GM23248 (cell line): ENCODE measurements at regions not wholly inside any gene's neighbourhood (a gene's known extent, or its start where the extent isn't known, plus 50 kb on each side); places are given as distances from the start of the nearest gene placed in this dataset.

Experiments used
- DNase-seq: peaks from one replicate; pipeline ENCODE4 v3.0.0-alpha.2; 2015
- H2AFZ ChIP-seq: fragments of 200-600 bp; sonication (generic); 2 replicates; pipeline ENCODE4 v1.6.1; 2016; ENCODE audit warnings: antibody characterized with exemption
- H3F3A ChIP-seq: fragments of 200-600 bp; sonication (generic); 2 replicates; pipeline ENCODE4 v1.6.1; 2016; ENCODE audit warnings: mild to moderate bottlenecking, antibody characterized with exemption, mixed run types; ENCODE audit not compliant: insufficient read depth
- H3K27ac ChIP-seq: fragments of 200-600 bp; sonication (generic); 2 replicates; pipeline ENCODE4 v1.5.1; 2016; ENCODE audit warnings: mild to moderate bottlenecking
- H3K27me3 ChIP-seq: fragments of 200-600 bp; sonication (generic); replicated peaks from 2 replicates; pipeline ENCODE4 v1.6.1; 2016; ENCODE audit warnings: mild to moderate bottlenecking; ENCODE audit not compliant: insufficient read depth
- H3K36me3 ChIP-seq: fragments of 200-600 bp; sonication (generic); 2 replicates; pipeline ENCODE4 v1.6.1; 2016; ENCODE audit warnings: low read depth, mild to moderate bottlenecking
- H3K4me1 ChIP-seq: fragments of 200-600 bp; sonication (generic); 2 replicates; pipeline ENCODE4 v1.6.1; 2016; ENCODE audit warnings: mild to moderate bottlenecking; ENCODE audit not compliant: insufficient read depth
- H3K4me2 ChIP-seq: fragments of 200-600 bp; sonication (generic); one replicate; pipeline ENCODE4 v1.6.1; 2016; ENCODE audit warnings: mild to moderate bottlenecking; ENCODE audit not compliant: unreplicated experiment
- H3K4me3 ChIP-seq: fragments of 200-600 bp; sonication (generic); 2 replicates; pipeline ENCODE4 v1.5.1; 2016; ENCODE audit warnings: mild to moderate bottlenecking
- H3K79me2 ChIP-seq: fragments of 200-600 bp; sonication (generic); 2 replicates; pipeline ENCODE4 v1.6.1; 2016; ENCODE audit warnings: mild to moderate bottlenecking; ENCODE audit not compliant: insufficient read depth
- H3K9ac ChIP-seq: fragments of 200-600 bp; sonication (generic); 2 replicates; pipeline ENCODE4 v1.6.1; 2016; ENCODE audit warnings: mild to moderate bottlenecking
- H3K9me2 ChIP-seq: fragments of 200-600 bp; sonication (generic); 2 replicates; pipeline ENCODE4 v1.6.1; 2016; ENCODE audit warnings: mixed run types, mild to moderate bottlenecking, moderate library complexity; ENCODE audit not compliant: insufficient read depth
- H3K9me3 ChIP-seq: fragments of 200-600 bp; sonication (generic); one replicate; pipeline ENCODE4 v1.6.1; 2017; ENCODE audit warnings: low read depth
- H4K20me1 ChIP-seq: fragments of 200-600 bp; sonication (generic); 2 replicates; pipeline ENCODE4 v1.6.0; 2016; ENCODE audit not compliant: insufficient read depth
- EZH2 ChIP-seq: fragments of 200-600 bp; sonication (generic); IDR thresholded peaks from 2 replicates; pipeline ENCODE4 v1.6.1; 2018; ENCODE audit warnings: antibody characterized with exemption, mild to moderate bottlenecking; ENCODE audit not compliant: insufficient read depth, poor library complexity, severe bottlenecking
- EZH2phosphoT487 ChIP-seq: fragments of 200-600 bp; sonication (generic); IDR thresholded peaks from 2 replicates; pipeline ENCODE4 v1.6.1; 2018; ENCODE audit warnings: antibody characterized with exemption, moderate library complexity, mild to moderate bottlenecking, low read depth; ENCODE audit not compliant: insufficient read depth
- WGBS, 2 experiments: methylation state at CpG; one replicate each; pipeline ENCODE4 v1.1.6; 2015 to 2017; ENCODE audit warnings: low lambda C conversion rate in 2 of 2, low coverage in 1 of 2; ENCODE audit errors: missing lambda C conversion rate in 2 of 2; 5-methylcytosine and 5-hydroxymethylcytosine counted together
- in situ Hi-C: fragments of 300-500 bp; cut with MboI; formaldehyde crosslinking; loops from 2 replicates; pipeline ENCODE4 v1.15.0; 2020

DNA sequence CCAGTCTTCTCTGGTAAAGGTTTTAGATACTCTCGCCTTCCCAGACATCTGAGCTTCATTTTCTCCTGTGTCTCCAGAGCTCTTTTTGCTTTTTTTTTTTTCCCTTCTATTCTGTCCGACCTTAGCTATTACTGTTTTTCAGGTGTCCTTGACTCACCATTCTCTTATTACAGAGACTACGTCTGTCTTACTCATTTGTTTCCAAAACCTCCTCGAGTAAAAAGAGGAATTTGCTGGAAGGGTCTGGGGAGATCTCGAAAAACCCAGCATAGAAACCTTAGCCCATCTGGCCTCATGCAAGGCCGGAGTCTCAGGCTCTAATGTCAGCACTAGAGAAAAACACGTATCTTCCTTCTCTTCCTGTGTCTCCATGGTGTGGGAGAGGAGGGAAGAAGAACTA is 109.2 kb upstream of the CARMIL1 start:
- no peaks in the 10 kb centered on the region for H3K9me3 ChIP-seq
- peak overlapping the region; percentile 63 for H2AFZ ChIP-seq
- H3K36me3 ChIP-seq, result no peaks in the 10 kb centered on the region
- no peak overlapping the region for H3K4me3 ChIP-seq
- H3K4me1 ChIP-seq, result peaks cover 57% of the 10 kb centered on the region
- peaks cover 52% of the 10 kb centered on the region for H3F3A ChIP-seq
- H4K20me1 ChIP-seq, result no peaks in the 10 kb centered on the region
- H3K79me2 ChIP-seq, result no peaks in the 10 kb centered on the region
- peak overlapping the region; percentile 5 for H3K4me2 ChIP-seq
- H3K9ac ChIP-seq, result no peak overlapping the region
- no peak for TF ChIP-seq EZH2phosphoT487
- TF ChIP-seq EZH2, result no peak
- 66 to 69% methylated on average over 7 of the region's 7 CpGs for WGBS, 2 experiments
- peak overlapping the region; percentile 42 for H3K27ac ChIP-seq
- no peaks in the 10 kb centered on the region for H3K9me2 ChIP-seq
- H3K27me3 ChIP-seq, result no peaks in the 10 kb centered on the region
- in situ Hi-C loops, result no loop called here
- no peak for DNase-seq

DNA sequence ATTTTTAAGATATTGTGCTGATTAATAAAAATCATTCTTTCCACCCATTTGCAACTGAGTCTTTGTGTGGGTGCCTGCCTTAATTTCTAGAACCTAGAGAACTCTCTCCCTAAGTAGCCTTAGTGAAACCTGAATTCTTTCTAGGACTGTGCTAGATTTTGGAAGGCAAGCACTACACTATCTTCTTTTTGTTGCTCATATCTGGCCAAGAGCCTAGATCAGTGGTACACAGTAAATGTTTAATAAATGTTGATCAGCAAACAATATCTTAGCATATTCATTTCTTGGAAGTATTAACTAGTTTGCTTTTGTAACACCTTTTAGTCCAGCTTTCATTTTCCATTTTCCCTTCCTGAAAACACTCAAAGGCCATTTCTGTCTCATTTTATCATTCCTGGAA is 108.5 kb upstream of the CARMIL1 start:
- no peak overlapping the region for H3K27ac ChIP-seq
- no peaks in the 10 kb centered on the region for H3K79me2 ChIP-seq
- H3K27me3 ChIP-seq, result no peaks in the 10 kb centered on the region
- no peaks in the 10 kb centered on the region for H4K20me1 ChIP-seq
- H3K4me2 ChIP-seq, result no peak overlapping the region
- TF ChIP-seq EZH2phosphoT487 (no peak), EZH2 (no peak)
- H3K9me3 ChIP-seq, result no peaks in the 10 kb centered on the region
- no peaks in the 10 kb centered on the region for H3K9me2 ChIP-seq
- H3K9ac ChIP-seq, result no peak overlapping the region
- no peak overlapping the region for H2AFZ ChIP-seq
- no peak for DNase-seq
- H3K4me3 ChIP-seq, result no peak overlapping the region
- no peaks in the 10 kb centered on the region for H3K36me3 ChIP-seq
- H3F3A ChIP-seq, result peaks cover 52% of the 10 kb centered on the region
- peaks cover 64% of the 10 kb centered on the region for H3K4me1 ChIP-seq
- in situ Hi-C loops, result no loop called here

DNA sequence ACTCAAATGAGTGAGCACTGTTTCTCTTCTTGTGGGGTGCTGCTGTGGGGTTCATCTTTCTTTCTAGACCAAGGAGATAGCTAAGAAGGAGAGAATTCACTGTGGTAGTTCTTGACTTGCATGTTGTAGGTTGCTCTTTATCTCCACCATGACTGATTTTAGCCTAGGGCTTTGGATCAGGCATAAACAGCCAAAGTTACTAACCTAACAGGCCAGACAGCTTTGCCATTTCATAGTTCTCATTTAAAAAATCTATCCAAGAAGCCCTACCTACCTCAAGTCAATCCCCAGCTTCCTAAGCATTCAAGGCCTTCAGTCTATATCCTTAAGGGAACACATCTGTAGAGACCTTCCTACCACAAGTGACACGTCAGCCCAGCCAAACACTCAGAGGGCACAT is 107.9 kb upstream of the CARMIL1 start:
- no peaks in the 10 kb centered on the region for H4K20me1 ChIP-seq
- H3K9me2 ChIP-seq, result no peaks in the 10 kb centered on the region
- no peak overlapping the region for H3K27ac ChIP-seq
- H3K36me3 ChIP-seq, result no peaks in the 10 kb centered on the region
- H3K4me2 ChIP-seq, result no peak overlapping the region
- 0 out of 2 replicates have a peak overlapping the region, but pooled peaks have one; percentile 17 for H2AFZ ChIP-seq
- H3K4me3 ChIP-seq, result no peak overlapping the region
- whole genome bisulfite sequencing, 2 experiments, result 95 to 97% methylated on average over 1 of the region's 1 CpG
- peaks cover 52% of the 10 kb centered on the region for H3F3A ChIP-seq
- H3K79me2 ChIP-seq, result no peaks in the 10 kb centered on the region
- H3K9me3 ChIP-seq, result no peaks in the 10 kb centered on the region
- no peak for TF ChIP-seq EZH2phosphoT487
- TF ChIP-seq EZH2, result no peak
- in situ Hi-C loops, result no loop called here
- H3K27me3 ChIP-seq, result no peaks in the 10 kb centered on the region
- peaks cover 68% of the 10 kb centered on the region for H3K4me1 ChIP-seq
- no peak overlapping the region for H3K9ac ChIP-seq
- DNase-seq, result no peak

DNA sequence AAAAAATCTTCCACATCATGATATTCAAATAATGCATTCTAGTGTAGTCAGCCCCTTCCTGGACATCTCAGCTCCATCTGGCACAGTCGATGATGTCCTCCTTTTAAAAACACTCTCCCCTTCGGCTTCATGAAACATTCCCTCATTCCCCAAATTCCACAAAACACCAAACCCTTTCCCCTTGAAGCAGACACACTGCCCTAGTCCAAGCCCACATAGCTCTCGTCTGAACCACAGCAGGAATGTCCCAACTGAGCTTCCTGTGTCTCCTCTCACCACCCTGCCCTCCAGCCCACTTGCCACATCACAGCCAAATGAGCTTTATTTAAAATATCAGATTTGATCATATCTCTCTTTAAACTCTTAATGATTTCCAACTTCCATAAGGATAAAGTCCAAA is 106.4 kb upstream of the CARMIL1 start:
- H3K9ac ChIP-seq, result peak overlapping the region; percentile 27
- no peaks in the 10 kb centered on the region for H4K20me1 ChIP-seq
- no peaks in the 10 kb centered on the region for H3K27me3 ChIP-seq
- 0 out of 2 replicates have a peak overlapping the region, but pooled peaks have one; percentile 29 for H2AFZ ChIP-seq
- peak; percentile 90 for DNase-seq
- H3K79me2 ChIP-seq, result no peaks in the 10 kb centered on the region
- peaks cover 52% of the 10 kb centered on the region for H3F3A ChIP-seq
- no peaks in the 10 kb centered on the region for H3K36me3 ChIP-seq
- in situ Hi-C loops, result no loop called here
- WGBS, 2 experiments, result 0 to 1% methylated on average over 3 of the region's 3 CpGs
- no peak overlapping the region for H3K4me3 ChIP-seq
- H3K4me2 ChIP-seq, result no peak overlapping the region
- peak overlapping the region; percentile 81 for H3K27ac ChIP-seq
- H3K9me3 ChIP-seq, result no peaks in the 10 kb centered on the region
- no peak for TF ChIP-seq EZH2
- TF ChIP-seq EZH2phosphoT487, result no peak
- peaks cover 70% of the 10 kb centered on the region for H3K4me1 ChIP-seq
- H3K9me2 ChIP-seq, result no peaks in the 10 kb centered on the region

DNA sequence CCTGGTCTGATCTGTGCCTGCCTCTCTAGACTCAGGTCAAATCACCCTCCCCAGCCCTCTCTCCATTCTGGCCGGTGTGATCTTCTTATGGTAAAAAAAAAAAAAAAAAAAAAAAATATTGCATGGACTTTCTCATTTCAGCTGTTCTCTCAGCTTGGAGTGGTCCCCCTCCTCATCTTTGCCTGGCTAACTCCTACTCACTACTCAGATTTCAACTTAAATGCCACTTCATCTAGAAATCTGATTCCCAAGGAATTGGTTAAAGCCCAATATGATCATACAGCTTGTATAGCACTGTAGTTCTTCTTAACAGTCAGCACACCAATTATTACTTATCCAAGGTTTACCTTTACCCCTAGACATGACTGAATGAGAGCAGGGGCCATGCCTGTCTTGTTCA is 105.9 kb upstream of the CARMIL1 start:
- in situ Hi-C loops, result no loop called here
- WGBS, 2 experiments, result 40 to 69% methylated on average over 1 of the region's 1 CpG
- H2AFZ ChIP-seq, result 0 out of 2 replicates have a peak overlapping the region, but pooled peaks have one; percentile 29
- no peaks in the 10 kb centered on the region for H3K9me3 ChIP-seq
- H3K4me1 ChIP-seq, result peaks cover 70% of the 10 kb centered on the region
- H3K9ac ChIP-seq, result peak overlapping the region; percentile 27
- H3K79me2 ChIP-seq, result no peaks in the 10 kb centered on the region
- no peaks in the 10 kb centered on the region for H3K27me3 ChIP-seq
- no peak for DNase-seq
- no peaks in the 10 kb centered on the region for H3K9me2 ChIP-seq
- H3K4me3 ChIP-seq, result no peak overlapping the region
- peak overlapping the region; percentile 29 for H3K4me2 ChIP-seq
- H4K20me1 ChIP-seq, result no peaks in the 10 kb centered on the region
- TF ChIP-seq EZH2phosphoT487 (no peak), EZH2 (no peak)
- no peaks in the 10 kb centered on the region for H3K36me3 ChIP-seq
- H3F3A ChIP-seq, result peaks cover 55% of the 10 kb centered on the region
- H3K27ac ChIP-seq, result peak overlapping the region; percentile 81
